Limb (tissue), 2 donors: ENCODE measurements at regions not wholly inside any gene's neighbourhood (a gene's known extent, or its start where the extent isn't known, plus 50 kb on each side); places are given as distances from the start of the nearest gene placed in this dataset.

Experiments
- DNase-seq, 2 donors: peaks; one replicate each; pipeline ENCODE4 v3.0.0-alpha.2; 2016; ENCODE audit errors: extremely low spot score in 2 of 2

DNA sequence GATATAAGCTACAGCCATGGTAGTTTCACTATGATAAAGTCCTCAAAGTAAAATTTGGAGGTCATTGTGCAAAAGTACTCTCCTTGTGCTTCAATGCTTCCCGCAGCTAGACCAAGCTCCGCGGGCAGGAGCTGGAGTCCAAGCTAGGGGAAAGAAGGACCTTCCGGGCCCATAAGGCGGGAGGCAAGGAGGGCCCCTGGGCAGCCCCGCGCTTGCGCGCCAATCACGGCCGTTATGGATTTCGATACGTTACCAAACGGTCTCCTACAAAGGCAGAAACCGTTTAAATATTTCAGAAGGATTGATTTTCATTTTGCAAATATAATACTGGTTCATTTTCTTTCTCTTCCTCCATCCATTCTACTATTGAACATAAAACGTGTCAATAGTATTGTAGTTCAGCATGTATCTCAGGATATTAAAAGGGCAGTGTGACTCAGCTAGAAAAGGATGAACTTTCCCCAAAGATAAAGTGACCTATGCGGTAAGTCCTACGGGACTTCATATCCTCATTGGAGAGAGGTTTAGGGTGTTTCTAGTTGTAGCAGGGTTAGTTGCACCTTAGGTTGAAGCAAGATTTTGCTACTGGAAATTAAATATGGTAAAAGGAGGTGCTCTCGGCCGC is 128.0 kb downstream of the KIF20B start:
- no peak for DNase-seq

DNA sequence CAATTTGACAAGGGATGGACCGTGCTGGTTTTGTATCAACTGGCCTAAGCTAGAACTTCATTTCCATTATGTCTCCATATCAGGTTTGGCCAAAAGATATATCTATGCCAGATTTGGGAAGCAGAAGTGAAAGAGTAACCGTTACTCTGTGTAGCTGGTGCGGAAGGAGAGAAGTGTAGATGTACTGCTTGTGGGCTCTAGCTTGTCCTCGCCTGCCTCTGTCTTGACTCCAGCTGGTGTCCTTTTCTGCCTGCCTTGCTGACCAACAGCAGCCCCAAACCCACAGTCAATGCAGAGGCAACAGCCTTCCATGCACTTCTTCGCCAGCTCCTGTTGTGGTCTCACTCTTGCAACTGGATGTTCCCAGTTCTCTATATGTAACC is 128.5 kb downstream of the KIF20B start:
- DNase-seq, result no peak

DNA sequence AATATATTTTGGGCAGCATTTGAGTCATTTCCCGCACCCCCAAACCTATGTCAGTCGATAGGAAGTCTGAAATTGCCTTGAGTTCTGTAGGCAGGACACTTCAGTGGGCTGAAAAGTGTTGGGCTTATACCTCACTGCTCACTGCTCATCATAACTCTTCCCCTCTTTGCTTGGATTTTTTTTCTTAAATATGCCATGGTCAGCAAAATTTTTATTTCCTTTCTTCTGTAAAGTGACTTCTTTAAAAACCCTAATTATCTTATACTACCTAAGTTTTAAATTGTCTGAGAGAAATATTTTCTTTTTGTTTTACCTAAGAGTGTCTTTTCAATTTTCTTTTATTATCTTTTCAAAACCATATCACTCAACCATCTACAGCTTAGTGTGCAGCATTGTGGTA is 129.2 kb downstream of the KIF20B start:
- DNase-seq, result no peak

DNA sequence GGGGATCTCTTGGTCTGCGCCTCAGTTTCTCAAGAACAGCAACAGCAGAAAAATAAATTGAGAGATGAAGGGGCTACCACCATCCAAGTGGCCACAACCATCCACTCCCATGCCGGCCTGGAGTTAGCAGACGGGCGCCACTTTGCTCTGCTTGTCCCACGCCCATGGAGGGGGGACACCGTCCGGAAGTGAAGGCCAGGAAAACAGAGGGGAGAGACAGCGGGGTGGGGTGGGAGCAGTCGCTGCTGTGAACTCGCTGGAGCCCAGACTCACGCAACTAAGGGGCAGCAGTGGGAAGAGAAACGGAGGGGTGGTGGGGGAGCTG is 135.4 kb downstream of the KIF20B start:
- peak in 1 of 2 donors; percentile 70 for DNase-seq

DNA sequence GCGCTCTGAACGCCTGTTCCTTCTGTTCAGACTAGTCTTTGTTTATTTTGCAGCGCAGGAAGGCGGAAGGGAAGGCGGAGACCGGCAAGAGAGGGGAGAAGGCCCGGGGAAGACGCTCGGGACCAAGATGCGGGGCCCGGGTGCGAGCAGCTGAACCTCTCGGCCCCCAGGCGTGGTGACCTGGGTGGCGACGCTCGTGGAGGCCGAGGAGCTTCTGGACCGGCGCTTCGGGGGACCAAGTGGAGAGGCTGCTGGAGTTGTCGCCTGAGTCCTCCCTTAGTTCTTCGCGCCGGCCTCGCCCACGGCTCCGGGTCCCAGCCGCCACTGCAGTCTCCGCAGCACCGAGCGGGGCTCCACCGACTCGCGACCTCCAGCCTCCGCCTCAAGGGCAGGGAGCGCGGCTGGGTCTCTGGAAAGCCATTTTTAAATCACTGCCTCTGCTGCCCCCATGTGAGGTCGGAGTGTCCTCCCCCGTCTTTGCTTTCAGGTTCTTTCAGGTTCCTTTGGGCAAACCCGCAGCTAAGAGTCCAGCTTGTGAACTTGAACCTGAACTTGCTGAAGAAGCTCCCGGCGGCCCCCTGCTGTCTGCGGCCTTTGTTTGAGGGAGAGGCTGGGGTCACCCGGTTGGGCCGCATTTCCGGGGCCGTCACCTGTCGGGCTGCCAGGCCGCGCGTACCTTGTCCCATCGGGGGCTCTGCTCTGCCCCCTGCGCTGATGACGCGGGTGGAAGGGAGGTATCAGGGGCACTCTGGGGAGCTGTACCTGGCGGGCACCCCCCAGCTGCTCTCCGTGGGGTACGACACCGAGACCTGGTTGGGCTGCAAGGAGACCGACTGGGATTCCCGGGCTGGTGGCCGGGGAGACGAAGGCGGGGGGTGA is 136.0 kb downstream of the KIF20B start:
- peak; percentile 15 to 72 for DNase-seq

DNA sequence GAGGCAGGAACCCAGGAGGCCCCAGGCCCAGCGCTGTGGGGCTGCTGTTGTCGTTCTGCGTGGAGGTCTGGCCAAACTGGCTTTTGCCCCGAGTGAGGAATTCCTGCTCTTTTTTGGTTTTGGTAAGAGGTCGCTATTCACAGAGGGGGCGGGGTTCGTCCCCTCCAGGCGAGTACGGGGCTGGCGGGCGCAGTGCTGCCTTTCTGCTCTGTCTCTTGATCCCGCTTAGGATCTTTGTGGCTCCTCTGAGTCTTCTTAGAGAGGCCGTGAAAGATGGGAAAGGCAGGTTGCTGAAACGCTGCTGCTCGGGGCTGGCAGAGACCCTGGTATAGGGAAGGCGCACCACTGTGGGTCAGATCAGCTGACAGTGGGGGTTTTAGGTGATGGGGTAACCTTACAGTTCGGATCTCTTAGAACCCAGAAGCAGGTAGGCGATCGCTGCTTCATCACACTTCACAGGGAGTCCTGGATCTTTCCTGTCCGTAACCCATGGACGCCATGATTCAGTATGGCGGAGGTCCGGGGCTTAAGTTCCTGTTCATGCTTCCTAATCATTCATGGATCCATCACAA is 136.7 kb downstream of the KIF20B start:
- DNase-seq, result peak in 1 of 2 donors; percentile 6

DNA sequence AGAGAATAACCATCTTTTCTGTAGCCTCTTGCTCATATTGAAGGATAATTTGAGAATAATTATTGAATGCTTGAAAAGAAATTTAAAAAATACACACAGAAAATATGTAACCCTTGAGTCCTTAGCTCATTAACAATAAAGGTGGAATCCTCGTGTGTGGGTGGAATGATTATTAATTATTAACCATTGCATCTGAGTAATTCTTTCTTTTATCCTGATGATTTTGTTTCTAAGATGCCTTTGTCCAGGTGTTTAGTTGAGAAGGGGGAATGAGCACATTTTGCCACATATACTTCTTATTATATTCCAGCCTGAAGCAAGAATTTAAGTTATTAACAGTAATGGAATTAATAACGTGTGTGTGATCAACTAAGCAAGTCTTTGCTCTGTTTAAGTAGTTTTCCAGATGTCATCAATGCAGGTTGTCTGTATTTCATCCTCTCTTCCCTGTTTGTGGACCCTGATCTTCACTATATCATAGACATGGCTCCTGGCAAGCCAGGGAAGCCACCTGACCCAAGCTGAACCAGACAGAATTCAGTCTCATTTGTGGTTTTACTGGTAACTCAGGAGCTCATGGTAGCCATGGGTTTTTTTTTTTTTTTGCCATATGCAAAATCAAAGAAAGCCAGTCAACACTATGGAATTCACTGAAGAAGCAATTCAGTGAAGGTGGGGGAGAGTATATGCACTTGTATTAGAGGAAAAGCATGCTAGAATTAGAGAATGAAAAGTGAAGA is 144.3 kb downstream of the KIF20B start:
- no peak for DNase-seq

DNA sequence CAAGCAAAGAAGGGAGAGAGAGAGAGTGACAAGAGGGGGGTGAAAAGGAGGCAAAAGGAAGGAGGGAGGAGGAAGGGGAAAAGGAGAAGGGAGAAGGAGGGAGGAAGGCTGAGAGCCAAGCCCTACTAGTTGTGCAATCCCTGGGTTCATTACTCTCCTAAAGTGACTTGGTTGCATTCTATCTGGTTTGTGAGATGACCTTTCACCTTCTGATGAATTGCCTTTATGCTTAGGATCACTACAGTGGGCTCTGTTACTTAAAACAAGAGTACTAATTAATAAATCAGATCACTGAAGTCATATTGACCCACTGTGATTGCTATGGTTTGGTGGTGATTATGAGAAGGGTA is 144.9 kb downstream of the KIF20B start:
- no peak for DNase-seq

DNA sequence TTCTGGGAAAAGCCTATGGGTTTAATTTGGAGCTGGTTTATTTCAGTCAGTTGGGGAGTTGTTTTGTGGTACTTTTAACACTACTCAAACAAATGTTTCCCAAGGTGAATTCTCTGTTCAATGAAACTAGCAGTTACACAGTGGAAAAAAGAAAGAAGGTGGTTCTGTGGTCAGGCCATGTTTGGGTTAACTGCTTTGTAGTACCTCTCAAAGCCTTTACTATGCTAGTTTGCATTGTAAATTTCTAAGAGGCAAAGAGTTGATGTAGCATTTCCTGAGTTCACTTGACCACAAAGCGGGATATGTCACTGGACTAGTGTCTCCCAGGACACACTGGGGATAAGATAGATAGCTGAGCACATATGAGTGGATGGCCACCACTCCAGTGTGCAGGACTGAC is 145.4 kb downstream of the KIF20B start:
- no peak for DNase-seq

DNA sequence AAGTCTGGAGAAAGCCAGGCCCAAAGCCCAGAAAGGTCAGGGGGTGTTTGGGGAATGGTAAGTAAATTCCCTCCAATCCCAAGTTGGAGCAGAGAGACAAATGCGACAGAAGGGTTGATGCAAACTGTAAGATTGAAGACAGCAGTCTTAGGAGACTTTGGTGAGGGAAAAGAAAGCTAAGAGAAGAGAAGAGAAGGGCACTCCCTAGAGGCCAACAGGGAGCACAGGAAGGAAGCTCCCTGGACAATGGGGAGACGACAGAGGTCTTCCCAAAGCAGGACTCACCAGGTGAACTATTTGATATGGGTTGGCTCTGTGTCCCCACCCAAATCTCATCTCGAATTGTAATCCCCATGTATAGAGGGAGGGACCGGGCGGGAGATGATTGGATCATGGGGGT is 151.5 kb downstream of the KIF20B start:
- DNase-seq, result no peak

DNA sequence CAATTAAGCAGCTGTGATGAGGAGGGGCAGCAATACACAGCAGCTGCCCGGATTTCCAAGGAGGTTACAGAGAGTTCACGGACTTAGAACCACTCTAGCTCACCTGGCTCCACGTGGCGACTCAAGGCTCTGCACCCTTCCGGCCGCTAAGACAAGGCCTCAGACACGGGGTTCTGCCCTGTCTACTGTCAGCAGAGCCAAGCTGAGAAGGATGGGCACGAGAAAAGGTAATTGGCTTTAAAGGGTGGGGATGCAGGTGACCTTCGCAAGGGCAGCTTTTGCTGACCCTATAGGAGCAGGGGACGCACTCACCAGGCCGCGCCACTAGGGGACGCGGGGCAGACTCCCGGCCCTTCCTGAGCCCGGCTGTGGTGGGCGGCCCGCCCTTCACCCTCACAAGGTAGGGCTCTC is 152.4 kb downstream of the KIF20B start:
- DNase-seq, result peak in 1 of 2 donors; percentile 45

DNA sequence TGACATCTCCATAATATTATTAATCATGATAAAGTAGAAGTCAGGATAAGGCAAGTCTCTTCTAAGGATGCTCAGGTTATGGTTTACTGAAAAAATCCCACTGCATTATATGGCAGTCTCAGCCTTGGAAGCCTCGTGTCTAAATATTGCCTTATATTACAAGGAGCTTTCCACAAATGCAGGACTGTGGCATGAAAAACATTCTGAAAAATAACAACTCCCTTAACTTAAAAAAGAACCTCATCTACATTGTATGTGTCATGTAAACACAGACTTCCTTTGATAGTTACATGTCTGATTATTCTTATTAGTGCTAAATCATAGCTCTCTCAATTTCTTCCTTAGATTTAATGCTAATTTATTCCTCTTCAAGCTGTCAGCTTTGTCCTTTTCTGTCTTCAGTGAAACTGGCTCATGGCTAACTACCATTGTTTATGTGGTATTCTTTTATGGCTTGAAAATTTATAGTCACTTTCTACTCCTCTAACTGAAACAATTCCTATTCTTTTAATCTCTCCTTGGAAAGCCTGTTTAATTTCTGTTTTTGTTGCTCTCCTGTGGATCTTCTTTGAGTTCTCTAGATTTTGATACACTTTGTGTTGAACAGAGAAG is 156.1 kb downstream of the KIF20B start:
- no peak for DNase-seq

DNA sequence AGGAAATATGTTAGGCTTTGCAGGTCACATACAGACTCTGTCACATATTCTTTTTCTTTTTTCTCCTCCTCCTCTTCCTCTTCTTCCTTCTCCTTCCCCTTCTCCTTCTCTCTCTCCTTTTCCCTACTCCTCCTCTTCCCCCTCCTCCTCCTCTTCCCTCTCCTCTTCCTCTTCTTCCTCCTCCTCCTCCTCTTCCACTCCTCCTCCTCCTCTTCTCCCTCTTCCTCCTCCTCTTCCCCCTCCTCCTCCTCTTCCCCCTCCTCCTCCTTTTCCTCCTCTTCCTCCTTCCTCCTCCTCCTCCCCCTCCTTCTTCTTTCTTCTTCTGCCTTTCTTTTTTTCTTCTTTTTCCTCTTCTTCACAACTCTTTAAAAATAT is 159.8 kb downstream of the KIF20B start:
- DNase-seq, result no peak

DNA sequence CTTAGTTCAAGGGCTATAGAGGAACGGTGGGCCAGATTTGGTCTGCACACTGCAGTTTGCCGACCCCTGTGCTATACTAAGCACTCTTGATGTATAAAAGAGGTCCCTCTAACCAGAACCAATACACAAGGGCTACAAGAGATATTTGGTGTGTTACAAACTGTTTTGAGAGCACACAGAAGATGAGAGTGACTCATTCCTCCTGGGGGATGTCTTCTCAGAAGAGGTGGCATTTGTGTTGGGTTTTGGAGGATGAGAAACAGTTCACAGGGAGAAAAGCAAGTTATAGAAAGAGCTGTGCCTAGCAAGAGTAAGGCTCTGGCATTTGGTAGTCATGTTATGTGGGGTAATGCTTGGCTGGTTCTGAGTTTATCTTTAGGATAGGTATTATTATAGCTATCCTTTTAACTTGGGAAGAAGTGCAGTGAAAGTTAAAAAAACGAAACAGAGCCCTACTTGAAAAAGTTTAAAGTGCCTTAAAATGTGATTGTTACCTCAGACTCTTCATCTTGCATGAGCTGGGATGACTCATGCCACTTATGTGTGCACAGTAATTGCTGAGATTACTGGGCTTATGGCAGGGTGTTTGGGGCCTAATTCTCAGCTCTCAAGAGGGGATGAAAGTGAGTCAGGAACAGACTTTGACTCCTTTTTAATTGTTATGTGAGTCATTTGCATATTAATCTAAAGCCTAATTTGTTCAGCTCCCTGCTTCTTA is 160.4 kb downstream of the KIF20B start:
- DNase-seq, result no peak

DNA sequence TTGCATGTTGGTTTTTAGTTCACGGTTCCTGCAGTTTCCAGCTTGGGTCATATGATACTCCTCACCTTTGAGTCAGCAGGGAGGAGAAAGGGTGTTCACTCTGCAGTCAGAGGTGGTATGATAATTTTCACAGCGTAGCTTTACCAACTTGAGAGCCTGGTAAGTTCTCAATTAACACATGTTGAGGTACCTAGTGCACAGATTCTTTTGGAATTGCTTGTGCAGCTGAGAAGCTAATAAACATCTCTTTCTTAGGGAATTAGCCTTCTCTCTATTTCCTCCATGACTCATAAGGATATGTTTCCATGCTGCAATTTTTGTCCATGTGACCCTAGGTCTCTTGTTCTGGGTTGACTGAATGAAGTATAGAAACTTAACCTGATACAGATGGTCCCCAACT is 166.6 kb downstream of the KIF20B start:
- DNase-seq, result no peak

DNA sequence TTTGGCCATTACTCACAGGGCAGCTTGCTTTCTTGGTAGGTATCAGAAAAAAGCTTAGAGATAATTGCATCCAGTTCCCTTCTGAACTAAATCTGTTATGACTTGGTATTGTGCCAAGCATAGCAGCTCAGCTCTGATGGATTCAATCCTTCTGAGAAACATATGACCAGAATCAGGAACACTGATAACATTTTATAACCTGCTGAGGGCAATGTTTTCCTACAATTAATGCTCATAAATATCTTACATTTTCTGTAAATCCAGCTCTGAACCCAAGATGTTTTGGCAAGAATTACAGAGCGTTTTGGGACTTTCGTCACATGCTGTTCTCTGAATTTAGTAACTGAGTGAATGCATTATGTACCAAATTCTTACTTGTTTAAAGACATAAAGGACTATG is 167.8 kb downstream of the KIF20B start:
- DNase-seq, result peak in 1 of 2 donors; percentile 60

DNA sequence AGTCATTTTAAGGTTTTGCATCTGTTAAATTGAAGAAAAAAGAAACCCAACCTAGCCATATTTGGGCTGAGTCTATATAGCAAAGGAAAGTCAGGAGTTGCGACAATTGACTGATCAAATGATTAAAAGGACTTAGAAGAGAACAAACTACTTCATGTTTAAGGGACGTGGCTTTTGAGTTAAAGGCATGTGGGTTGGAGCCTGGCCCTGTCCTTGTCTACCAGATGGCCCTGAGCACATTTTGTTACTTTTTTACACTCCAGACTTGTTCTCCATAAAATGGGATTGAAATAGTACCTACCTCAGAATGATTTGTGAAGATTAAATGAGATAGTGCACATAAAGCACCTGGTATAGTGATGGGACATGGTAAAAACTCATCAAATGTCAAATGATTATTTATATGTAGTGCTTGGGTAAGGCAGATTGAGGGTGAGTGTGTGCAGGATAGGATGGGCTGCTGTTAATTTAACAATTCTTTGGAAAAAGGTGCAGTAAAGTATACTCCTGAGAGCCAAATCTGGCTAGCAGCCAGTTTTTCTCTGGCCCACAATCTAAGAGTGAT is 168.3 kb downstream of the KIF20B start:
- no peak for DNase-seq

DNA sequence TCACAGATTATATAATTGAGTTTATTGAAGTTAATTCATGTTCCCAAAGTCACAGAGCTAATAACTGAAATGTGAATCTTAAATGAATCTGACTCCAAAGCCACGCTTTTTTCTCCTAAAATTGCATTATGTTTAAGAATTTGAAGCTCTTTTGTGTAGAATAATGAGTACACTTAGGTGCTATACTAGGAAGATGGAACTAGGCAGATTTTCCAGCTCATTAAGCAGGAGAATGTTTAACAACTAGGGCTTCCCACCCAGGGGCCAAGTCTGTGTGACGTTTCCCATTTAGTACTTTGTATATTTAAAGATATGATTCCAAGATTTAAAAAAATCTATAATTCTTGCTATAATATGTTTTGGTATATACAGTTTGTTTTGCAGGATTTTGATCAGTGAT is 169.5 kb downstream of the KIF20B start:
- no peak for DNase-seq

DNA sequence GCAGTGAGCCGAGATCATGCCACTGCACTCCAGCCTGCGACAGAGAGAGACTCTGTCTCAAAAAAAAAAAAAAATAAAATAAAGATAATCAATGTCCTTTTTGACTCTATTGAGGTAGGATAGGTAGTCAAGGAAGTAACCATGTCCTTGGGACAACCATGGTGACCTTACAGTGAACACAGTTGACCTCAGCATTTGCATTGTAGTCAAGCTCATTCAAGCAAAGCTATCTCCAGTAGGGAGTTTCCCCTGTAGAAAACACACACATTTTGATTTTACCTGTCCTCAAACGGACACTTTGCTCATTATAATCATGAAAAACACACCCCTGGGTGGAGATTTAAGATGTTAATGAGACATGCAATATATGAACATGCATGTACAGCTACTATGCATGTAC is 171.7 kb downstream of the KIF20B start:
- DNase-seq, result no peak

DNA sequence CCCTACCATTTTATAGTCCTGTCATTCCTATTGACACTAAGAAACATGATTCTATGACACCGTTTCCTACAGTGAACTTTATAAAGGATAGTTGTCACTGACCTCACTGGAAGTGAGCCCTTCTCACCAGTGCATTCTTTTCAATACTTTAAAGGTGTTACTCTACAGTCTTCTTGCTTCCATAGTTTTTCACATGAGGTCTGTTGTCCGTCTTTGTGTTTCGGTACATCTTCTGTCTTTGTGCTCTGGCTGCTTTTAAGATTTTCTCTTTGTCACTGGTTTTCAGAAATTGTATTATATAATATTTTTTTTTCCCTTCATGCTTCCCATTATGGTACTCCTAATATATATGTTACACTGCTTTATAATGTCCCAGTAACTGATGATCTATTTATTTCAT is 174.2 kb downstream of the KIF20B start:
- no peak for DNase-seq

DNA sequence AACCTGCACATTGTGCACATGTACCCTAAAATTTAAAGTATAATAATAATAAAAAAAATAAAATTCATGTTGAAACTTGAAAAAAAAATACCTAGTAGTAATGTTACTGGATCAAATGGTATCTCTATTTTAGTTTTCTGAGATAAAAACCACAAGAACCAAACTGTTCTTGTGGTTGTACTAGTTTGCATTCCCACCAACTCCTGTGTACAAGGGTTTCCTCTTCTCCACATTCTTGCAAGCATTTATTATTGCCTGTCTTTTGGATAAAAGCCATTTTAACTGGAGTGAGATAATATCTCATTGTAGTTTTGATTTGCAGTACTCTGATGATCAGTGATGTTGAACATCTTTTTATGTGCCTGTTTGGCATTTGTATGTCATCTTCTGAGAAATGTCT is 177.7 kb downstream of the KIF20B start:
- DNase-seq, result no peak
